NCI-H2081 treated with DMSO at 0.1 percent for 48 hours (cell line): ENCODE measurements at regions not wholly inside any gene's neighbourhood (a gene's known extent, or its start where the extent isn't known, plus 50 kb on each side); places are given as distances from the start of the nearest gene placed in this dataset.

ENCODE experiments used
- DNase-seq: peaks from one replicate; lab custom pipeline; 2025; lab: John Stamatoyannopoulos, UW

DNA sequence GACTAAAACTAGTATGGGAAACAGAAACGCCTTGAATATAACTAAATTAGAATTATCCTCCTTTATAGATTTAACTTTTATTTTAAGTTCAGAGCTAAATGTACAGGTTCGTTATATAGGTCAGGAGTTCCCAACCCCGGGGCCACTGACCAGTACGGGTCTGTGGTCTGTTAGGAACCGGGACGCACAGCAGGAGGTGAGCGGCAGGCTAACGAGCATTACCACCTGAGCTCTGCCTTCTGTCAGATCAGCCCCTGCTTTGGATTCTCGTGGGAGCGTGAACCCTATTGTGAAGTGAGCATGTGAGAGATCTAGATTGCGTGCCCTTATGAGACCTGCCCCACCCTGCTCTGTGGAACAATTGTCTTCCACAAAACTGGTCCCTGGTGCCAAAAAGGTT, 51.0 kb downstream of the FAT4 start:
- no peak for DNase-seq

DNA sequence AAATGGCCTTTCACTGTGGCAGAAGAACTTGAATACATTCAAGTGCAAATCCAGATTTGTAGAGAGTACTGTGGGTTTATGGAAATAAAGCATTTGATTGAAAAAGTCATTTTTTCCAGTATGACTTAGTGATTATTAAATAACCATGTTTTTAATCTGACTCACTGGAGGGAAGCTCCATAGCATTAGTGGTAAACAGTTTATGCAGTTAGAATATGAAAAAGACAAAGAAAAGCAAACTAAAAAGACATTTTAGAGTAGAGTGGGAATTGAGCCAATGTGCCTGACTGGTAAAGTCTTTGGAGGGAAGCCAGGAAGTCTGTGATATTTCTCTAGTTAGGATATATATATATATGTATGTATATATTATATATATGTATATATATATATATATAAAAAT, 53.4 kb downstream of the FAT4 start:
- DNase-seq: no peak

DNA sequence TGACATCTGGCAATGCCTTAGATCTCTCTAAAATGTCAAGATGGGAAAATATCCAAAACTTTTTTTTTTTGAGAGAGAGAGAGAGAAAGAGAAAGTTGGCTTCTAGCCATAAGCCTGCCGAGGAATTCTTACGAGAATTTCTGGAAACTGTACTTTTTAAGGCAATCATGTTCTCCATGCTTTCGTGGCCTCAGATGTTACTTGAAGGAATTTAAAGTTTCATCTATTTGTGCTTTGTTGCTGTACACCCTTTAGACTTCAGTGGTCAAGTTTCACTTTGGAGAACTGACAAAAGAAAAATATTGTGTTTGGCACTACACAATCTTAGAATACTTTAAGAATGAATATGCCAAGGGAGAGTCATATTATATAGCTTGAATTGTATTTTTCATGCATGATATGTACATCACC, 53.9 kb downstream of the FAT4 start:
- DNase-seq: no peak

DNA sequence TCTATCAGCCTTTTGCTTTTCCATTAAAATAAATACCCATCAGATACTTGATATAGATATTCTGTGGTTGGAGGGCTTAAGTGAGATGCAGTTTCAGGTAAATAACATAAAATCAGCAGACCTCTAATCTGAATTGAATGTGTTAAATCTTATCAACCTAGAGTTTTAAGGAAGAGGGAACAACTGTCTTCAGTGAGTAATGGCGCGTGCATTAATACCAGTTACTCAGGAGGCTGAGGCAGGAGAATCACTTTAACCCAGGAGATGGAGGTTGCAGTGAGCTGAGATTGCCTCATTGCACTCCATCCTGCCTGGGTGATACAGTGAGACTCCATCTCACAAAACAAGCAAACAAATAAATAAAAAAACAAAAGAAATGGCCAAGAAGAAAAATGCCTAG, 54.3 kb downstream of the FAT4 start:
- no peak for DNase-seq

DNA sequence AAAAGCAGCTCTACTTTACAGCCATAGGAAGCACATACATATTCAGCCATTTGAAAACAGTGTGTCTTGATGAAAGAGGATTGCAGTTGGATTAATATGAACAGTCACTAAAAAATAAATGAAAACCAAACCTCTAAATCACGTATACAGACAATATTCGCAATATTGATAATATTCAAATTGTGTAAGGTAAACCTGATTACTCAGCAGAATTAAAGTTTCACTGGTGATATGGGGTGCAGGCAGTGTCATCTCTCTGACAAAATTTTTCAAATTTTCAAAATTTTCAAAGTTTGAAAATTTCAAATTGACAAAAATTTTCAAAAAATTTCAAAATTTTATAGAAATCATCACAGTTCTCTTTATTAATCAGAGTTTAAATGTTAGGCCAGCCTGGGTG, 55.7 kb downstream of the FAT4 start:
- DNase-seq: no peak

DNA sequence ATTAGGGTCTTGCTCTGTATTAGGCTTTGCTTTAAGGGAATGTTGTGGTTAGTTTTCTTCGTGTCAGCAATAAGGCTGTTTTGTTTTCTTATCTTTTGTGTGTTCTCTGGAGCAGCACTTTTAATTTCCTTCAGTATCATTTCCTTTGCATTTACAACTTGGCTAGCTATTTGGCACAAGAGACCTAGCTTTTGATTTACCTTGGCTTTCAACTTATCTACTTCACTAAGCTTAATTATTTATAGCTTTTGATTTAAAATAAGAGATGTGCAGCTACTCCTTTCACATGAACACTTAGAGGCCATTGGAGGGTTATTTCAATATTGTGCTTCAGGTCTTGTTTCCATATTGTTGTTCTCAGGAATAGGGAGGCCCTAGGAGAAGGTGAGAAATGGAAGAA, 68.2 kb downstream of the FAT4 start:
- DNase-seq: no peak

DNA sequence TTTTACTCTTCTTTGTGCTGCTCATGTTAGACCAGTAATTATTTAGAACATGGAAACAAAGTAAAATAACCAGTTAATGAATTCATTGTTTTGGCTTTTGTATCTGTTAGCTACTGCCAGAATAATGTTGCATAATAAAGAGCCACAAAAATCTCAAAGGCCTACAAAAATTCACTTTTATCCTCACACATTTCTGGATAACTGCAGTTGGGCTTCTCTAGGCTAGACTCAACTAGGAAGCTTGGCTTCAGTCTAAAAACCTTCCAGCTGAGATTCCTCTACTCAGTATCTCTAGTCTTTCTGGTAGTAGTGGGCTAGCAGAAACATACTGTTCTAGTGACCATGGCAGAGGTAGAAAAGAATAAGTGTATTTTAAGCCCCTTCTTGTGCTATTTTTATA, 73.0 kb downstream of the FAT4 start:
- no peak for DNase-seq

DNA sequence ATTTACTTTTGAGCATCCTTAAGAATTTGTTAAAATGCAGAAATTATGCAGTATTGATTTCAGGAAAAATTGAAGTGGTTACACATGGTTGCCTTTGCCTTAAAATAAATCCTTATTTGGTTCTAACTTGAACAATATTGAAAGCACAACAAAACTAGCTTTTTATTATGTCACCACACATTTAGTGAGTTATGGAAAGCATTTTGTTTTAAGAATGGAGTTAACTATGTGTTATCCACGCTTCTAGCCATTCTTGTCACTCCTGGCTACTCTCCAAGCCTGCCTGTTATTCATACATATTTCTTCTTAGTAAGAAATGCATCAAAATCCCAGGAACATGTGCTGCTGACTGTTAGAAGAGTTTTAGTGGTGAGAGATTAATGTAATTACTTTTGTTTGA, 73.9 kb downstream of the FAT4 start:
- DNase-seq: no peak

DNA sequence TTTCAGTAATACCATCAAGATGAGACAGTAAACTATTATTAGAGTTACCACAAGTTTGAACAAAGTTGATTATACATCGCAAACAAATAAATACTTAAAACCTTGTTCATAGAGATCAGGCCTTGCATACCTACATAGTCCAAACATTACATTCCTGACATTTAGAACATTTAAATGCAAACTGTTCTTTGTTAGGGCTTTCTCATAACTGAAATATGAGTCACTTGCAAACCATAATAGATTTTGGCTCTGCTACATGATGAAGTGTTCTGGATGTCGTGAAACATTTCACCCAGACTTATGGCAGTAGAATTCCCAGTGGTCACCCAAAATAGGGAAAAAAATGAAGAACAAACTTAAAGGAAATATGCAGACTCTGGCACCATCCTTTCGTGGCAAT, 75.0 kb downstream of the FAT4 start:
- DNase-seq: no peak

DNA sequence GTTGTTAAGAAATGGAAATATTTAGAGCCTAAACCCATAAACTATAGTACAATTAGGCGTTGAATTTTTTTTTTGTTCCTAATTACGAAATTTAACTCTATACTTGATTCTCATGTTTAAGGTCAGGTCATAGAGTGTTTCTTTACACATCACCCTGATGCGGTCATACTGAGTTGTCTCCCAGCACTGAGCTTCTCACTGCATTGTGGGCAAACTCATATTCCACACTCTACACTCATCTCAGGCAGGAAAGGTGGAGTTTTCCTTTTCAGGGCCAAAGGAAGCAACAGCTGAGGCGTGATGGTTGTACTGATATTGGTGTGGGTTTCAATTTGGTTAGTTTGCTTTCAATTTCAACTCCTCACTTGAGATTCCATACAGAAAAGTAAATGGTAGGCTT, 75.4 kb downstream of the FAT4 start:
- no peak for DNase-seq

DNA sequence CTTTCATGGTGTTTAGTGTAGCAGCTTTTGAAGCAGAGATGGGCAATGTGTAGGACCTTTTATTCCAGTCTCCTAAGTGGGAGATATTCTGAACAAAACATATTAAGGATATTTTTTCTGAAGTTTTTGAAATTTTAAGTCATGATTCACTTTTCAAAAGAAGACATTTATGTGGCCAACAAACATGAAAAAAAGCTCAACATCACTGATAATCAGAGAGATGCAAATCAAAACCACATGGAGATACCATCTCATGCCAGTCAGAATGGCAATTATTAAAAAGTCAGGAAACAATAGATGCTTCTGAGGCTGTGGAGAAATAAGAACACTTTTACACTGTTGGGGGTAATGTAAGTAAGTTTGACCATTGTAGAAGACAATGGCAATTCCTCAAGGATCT, 76.0 kb downstream of the FAT4 start:
- no peak for DNase-seq

DNA sequence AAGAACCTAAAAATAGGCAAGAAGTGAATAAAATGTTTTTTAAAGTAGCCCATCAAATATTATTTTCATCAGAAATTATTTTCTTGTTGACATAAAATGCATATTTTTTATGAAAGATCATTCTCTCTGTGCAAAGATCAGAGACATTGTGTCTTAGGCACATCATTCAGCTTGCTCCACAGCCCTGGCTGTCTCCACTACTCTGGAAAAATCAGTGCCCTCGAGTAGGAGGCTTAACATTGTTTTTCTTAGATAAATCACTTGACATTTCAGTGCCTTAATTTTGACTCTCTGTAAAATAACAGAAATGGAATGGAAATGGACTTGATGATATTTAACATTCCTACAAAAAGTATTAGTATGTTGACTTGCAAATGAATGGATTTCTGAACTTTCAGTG, 77.9 kb downstream of the FAT4 start:
- DNase-seq: no peak

DNA sequence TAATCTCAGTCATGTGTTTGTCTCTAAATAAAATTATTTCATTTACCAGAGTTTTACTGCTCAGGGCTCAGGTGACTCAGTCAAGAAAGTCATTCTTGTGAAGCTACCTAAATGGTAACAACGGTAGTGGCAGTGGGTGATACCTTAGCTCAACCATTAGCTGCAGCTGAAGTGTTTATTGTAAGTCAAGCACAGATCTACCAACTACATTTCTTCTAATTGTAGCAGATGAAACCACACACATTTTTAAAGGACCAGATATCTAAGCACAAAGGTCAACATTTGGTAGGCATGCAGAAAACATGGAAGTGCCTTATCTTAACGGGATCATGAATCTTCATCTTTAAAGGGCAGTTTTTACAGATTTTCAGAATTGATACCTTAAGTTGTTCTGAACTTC, 79.1 kb downstream of the FAT4 start:
- DNase-seq: no peak

DNA sequence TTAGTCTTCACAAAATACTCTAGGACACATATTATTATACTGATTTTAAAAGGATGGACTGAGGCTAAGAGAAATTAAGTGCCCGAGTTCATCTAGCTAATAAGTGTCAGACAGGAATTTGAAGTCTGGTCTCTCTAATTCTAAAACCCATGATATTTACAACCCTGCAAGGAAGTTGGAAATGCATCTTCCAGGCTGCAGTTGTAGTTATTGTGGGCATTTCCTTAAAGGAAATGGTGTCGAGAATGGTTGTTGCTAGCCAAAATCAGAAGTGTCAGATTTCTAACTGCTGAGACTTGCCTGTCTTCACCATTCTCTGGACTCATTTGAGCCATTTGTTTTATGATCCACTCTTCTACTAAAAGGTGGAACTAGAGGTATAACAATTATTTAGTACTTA, 82.5 kb downstream of the FAT4 start:
- no peak for DNase-seq

DNA sequence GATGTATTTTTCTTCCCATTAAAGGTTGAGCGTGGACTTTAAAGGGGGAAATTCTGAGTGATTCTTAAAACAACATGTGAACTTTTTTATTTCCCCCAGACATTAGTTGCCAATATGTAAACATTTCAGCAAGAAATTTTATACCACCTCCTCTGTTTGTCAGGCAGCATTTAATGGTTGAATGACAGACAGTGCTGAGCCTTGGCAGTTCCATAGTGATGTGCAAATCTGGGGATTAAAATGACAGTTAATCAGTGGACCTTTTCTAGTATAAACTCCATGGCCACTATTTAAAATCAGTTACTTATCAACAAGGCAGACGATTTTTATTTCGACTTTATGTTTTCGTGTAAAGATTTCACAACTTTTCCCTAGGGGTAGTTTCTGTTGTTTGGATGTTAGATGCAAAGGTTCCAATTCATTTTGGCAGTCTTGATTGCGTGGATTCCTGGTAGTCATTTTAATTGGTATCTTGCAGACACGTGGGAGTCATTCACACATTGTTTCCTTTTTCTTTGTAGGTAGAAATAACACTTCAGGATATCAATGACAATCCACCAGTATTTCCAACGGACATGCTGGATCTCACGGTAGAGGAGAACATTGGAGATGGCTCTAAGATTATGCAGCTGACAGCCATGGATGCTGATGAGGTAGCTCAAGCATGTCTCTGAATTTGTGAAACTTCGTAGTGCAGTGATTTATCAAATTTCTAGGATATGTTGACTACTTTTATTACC, 83.7 kb downstream of the FAT4 start:
- DNase-seq: no peak

DNA sequence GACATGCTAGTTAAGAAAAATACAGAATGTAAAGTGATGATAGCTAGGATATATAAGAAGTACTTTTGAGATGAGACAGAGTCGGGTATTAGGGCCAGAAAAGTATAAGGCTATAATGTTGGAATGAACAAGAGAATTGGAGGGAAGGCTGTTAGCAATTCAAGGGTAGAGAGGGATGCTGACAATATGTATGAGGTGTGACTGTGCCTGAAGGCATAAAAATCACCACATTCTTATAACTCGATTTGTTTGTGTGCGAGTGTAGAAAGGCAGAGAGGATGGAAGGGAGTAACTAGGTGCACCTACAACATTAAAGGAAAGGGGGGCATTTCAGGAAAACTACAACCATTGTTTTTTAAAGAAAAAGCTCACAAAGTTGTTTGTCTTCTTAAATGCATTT, 86.0 kb downstream of the FAT4 start:
- no peak for DNase-seq

DNA sequence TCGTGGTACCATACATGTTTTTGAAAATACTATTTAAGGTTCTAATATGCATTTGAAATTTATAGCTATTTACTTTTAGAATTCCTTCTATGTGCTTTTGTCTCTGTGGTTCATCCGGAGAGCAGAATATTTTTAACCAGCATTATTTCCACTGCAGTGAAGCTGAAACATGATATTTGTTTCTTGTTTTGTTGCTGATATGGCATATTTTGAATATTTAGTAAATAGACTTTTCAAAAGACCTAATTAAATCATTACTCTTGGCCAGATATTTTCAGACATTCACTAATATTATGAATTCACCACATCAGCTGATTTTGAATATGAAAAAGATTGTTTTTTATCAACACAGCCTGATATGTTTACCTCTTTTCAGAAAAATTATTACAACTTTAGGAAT, 87.0 kb downstream of the FAT4 start:
- DNase-seq: no peak

DNA sequence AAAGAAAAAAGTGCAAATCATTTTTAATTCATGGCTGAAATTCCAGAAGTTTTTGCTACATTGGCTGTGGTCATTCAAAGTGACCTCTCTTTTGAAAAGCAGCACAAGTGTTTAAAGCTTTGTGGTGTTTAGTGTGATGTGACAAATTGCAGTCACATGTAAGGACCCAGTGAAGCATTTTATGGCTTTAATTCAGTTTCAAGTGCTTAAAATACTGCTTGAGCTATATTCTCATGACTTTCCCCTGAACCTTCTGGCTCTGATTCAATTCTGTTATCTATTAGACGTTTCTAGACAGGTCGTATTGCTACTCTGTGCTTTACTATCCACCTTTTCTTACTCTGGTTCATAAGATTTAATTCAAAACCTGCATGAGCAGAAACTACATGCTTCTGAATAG, 105.8 kb downstream of the FAT4 start:
- DNase-seq: no peak

DNA sequence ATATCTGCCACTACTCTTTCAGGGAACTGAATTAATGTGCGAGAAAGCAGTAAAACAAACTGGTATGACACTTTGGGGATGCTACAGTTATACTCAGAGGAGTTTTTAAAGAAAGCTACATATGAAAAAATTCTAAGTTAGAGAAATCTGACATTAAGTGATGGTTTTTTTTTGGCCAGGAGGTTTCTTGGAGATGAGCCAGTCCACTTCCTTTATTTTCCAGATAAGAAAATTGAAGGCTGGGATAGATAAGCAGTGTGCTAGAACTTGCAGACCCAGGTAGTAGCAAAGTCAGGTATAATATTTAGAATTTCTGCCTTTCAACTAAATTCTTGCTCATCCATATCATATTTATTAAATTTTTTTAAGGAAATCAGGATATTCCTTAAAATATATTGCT, 106.8 kb downstream of the FAT4 start:
- DNase-seq: no peak

DNA sequence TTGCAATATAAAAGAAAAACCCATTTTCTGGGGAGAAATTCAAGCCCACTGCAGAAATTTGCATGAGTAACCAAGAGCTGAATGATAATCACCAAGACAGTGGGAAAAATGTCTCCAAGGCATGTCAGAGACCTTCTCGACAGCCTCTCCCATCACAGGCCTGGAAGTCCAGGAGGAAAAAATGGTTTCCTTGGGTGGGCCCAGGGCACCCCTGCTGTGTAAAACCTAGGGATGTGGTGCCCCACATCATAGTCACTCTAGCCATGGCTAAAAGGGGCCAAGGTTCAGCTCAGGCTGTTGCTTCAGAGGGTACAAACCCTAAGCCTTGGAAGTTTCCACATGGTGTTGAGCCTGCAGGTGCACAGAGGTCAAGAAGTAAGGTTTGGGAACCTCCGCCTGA, 108.4 kb downstream of the FAT4 start:
- DNase-seq: no peak

DNA sequence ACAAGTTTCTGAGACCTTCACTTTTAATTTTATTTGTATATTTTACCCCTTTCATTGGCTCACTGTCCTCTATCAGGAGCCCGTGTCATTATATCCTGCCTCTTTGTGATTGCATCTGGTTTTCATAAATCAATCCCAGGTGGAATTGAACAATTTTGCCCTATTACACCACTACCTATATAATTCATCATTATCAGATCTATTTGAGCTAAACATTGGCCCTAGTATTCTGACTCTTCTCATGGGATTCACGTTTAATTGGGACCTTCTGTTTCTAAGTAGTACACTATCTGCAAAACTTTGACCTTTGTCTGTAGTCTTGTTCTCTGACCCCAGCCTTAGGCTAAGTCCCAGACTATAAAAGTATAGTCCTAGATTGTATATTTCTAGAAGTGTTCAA, 114.1 kb downstream of the FAT4 start:
- no peak for DNase-seq

DNA sequence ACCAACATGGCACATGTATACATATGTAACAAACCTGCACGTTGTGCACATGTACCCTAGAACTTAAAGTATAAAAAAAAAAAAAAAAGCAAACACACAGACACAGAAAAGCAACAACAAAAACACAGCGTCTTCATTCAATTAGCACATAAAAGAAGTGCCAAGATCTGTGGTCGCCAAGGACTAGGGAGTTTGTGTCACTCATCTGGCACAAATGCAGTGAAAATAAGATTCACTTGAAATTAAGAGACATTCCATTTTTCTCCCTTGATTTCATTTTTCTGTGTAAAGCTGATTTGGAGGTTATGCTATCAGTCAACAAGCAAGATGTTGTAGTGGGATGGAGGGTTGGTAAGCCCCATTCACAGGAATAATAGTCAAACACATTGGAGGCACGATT, 115.3 kb downstream of the FAT4 start:
- DNase-seq: no peak

DNA sequence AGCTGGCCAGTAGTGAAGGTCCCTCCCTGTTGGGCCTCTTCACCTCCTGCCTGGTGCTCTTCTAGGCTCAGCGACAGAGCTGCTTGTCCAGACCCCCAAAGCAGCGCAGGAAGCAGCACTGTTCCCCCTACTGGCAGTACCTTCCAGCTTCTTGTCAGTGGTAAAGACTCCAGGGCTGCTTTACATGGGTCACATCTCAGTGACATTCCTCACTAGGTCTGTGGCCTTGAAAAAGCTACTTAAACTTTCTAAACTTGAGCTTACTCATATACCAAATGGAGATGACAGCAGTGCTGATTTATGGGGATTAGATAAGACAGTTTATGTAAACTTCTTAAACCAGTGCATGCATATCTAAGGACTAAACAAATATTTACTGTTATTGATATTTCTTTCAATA, 117.3 kb downstream of the FAT4 start:
- DNase-seq: no peak

DNA sequence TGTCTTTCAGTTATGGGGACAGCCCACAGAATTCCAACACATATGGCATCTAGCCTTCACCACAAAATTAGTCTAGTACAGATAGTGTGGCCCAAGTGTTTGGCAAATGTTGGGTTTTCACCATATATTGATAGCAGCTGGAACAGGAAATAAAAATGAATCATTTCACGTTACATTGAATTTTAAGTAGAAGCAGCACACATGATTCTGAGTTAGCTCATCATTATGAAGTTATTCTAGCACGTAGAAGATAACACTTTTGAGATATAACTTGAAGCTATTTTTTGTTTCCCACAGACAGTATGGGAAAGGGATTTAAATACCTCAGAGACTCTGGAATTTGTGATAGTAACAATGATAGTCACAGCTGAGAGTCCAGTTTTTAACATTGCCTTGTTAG, 118.7 kb downstream of the FAT4 start:
- DNase-seq: no peak

DNA sequence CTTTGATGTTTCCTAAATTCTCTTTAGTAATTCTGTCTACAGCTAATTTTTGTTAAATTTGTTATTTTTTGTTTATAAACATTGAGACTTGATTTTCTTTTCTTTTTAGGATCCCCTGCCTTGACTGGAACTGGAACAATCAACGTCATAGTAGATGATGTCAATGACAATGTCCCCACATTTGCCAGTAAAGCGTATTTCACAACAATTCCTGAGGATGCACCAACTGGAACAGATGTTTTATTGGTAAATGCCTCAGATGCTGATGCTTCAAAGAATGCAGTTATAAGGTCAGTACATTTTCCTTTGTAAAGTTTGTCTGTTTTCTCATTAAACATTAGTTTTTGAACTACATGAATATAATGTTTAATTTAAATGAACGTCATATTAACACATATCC, 119.4 kb downstream of the FAT4 start:
- DNase-seq: no peak
